Gastroesophageal sphincter (tissue), 3 donors: ENCODE measurements at regions not wholly inside any gene's neighbourhood (a gene's known extent, or its start where the extent isn't known, plus 50 kb on each side); places are given as distances from the start of the nearest gene placed in this dataset.

Experiments
- CTCF ChIP-seq, 4 experiments: fragments of 200-600 bp in 2 of 4; fragments of 450-650 bp in 2 of 4; sonication (generic) in 1 of 4; IDR thresholded peaks; one replicate each; pipeline ENCODE4 v1.5.1; 2017 to 2019; ENCODE audit warnings: antibody characterized with exemption in 4 of 4, mild to moderate bottlenecking in 2 of 4, moderate library complexity in 2 of 4
- EP300 ChIP-seq: sonication (generic); formaldehyde crosslinking; IDR thresholded peaks from one replicate; pipeline ENCODE4 v1.6.1; 2017; ENCODE audit warnings: antibody characterized with exemption, mild to moderate bottlenecking
- POLR2A ChIP-seq, 2 donors: fragments of 450-650 bp; IDR thresholded peaks; one replicate each; pipeline ENCODE4 v1.6.1; 2017; ENCODE audit warnings: antibody characterized with exemption in 2 of 2, mild to moderate bottlenecking in 2 of 2, moderate library complexity in 1 of 2
- POLR2AphosphoS5 ChIP-seq: sonication (generic); formaldehyde crosslinking; IDR thresholded peaks from one replicate; pipeline ENCODE4 v1.6.1; 2017; ENCODE audit warnings: antibody characterized with exemption

DNA sequence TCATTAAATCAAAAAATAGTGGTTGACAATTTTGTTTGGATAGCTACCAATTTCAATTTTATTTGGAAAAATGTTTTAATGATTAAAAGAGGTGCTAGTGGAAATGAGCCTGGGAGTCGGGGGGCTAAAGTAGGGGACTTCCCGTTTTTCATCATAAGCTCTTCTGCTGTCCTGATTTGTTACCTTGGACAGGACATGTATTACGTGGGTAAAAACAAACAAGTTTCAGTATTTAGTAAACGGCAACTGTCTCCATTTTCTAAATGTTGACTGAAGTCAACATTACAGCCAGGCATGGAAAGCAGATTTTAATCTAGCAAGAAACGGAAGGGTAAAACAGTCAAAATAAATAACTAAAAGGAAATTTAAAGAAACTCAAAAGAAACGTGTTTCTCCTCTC, 212.3 kb upstream of the GRAMD2B start:
- TF ChIP-seq POLR2A (IDR thresholded peaks at IDR 0.05): no peak
- no peak for TF ChIP-seq EP300
- TF ChIP-seq CTCF (IDR thresholded peaks at IDR 0.05): no peak
- TF ChIP-seq POLR2AphosphoS5: no peak
